Vagina (tissue), 2 donors: ENCODE measurements at regions not wholly inside any gene's neighbourhood (a gene's known extent, or its start where the extent isn't known, plus 50 kb on each side); places are given as distances from the start of the nearest gene placed in this dataset.

Experiments used
- CTCF ChIP-seq, 3 experiments: fragments of 450-650 bp in 2 of 3; fragments of 200-600 bp in 1 of 3; sonication (generic) in 1 of 3; IDR thresholded peaks; one replicate each; pipeline ENCODE4 v1.5.1; 2017 to 2019; ENCODE audit warnings: antibody characterized with exemption in 3 of 3, mild to moderate bottlenecking in 2 of 3, moderate library complexity in 2 of 3
- POLR2AphosphoS5 ChIP-seq, 2 donors: sonication (generic); formaldehyde crosslinking; IDR thresholded peaks; one replicate each; pipeline ENCODE4 v1.9.0; 2017; ENCODE audit warnings: antibody characterized with exemption in 2 of 2, mild to moderate bottlenecking in 2 of 2, low read depth in 1 of 2; ENCODE audit not compliant: insufficient read depth in 1 of 2

DNA sequence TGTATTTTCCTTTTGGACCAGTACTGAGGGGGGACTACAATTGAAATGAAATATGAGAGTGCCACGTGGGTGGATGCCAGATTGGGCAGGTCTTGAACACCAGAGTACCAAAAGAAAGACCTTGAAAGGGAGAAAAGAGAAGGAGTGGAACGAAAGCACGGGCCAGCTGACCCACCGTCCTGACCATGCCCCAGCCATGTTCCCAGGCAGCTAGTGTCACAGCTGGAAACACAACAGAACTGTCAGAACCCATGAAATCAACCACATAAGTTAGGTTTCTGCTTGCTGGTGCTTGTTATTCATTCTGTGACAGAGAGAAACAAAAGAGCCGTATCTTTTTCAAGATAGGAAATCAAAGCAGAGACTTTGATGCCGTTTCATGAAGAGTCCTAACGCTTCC, 268.8 kb downstream of the MEX3B start:
- no peak for TF ChIP-seq CTCF (IDR thresholded peaks at IDR 0.05)
- no peak for TF ChIP-seq POLR2AphosphoS5 (IDR thresholded peaks at IDR 0.05; ENCODE audit: insufficient read depth in 1 of 2, low read depth in 1 of 2)
